ENCODE measurements at regions not wholly inside any gene's neighbourhood (a gene's known extent, or its start where the extent isn't known, plus 50 kb on each side); places are given as distances from the start of the nearest gene placed in this dataset.
A peak's percentile ranks its signal among the peaks of the same experiment; 100 is the strongest.

- DNase-seq (ENCODE audit: low read depth) = peak; percentile 3
- TF ChIP-seq, protein P1, sequence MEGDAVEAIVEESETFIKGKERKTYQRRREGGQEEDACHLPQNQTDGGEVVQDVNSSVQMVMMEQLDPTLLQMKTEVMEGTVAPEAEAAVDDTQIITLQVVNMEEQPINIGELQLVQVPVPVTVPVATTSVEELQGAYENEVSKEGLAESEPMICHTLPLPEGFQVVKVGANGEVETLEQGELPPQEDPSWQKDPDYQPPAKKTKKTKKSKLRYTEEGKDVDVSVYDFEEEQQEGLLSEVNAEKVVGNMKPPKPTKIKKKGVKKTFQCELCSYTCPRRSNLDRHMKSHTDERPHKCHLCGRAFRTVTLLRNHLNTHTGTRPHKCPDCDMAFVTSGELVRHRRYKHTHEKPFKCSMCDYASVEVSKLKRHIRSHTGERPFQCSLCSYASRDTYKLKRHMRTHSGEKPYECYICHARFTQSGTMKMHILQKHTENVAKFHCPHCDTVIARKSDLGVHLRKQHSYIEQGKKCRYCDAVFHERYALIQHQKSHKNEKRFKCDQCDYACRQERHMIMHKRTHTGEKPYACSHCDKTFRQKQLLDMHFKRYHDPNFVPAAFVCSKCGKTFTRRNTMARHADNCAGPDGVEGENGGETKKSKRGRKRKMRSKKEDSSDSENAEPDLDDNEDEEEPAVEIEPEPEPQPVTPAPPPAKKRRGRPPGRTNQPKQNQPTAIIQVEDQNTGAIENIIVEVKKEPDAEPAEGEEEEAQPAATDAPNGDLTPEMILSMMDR (IDR thresholded peaks at IDR 0.05; ENCODE audit: low read length, missing control alignments) = no peak
- H3K4me3 ChIP-seq (replicated peaks; ENCODE audit: low read depth, low read length) = no peak overlapping the region
Observed at GRCh38 chr7:13181216-13181615, 493.8 kb downstream of the ARL4A start.

- DNase-seq (ENCODE audit: low read depth) = no peak
Observed at GRCh38 chr7:13185139-13185538, 497.7 kb downstream of the ARL4A start.

DNA sequence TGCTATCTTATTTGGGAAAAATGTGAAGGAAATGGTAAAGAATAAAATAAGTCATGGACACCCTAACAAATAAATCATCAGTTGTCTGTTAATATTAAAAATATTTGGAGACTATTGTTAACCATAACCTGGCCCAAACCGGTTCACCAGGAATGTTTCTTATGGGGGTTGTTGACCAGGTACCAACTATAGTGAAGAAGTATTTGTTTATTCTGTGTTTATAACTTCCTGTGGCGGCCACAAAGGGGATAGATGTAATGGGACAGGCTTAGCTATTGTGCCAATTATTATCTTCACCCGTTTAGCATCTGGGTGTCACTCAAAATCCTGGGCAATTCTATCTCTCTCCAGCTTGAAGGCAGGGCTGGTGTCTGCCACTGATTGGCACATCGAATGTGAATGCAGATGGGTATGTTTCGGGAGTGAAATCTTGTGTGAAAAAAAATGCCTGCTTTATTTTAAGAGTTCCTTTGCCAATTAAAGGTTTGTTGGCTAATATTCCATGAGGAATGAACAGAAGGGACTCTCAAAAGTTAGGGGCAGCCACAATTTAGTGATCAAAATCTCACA lies 500.9 kb downstream of the ARL4A start:
- TF ChIP-seq, protein P1 (IDR thresholded peaks at IDR 0.05; ENCODE audit: low read length, missing control alignments) = no peak
- no peak overlapping the region for H3K4me3 ChIP-seq (replicated peaks; ENCODE audit: low read depth, low read length)
- DNase-seq (ENCODE audit: low read depth) = no peak

More at GRCh38 chr7:13185139-13185538, 497.7 kb downstream of the ARL4A start:
- TF ChIP-seq, protein P1 (IDR thresholded peaks at IDR 0.05; ENCODE audit: low read length, missing control alignments) = no peak
- H3K4me3 ChIP-seq (replicated peaks; ENCODE audit: low read depth, low read length) = no peak overlapping the region

- no peak overlapping the region for H3K4me3 ChIP-seq (replicated peaks; ENCODE audit: low read depth, low read length)
- DNase-seq (ENCODE audit: low read depth) = no peak
- TF ChIP-seq, protein P1 (IDR thresholded peaks at IDR 0.05; ENCODE audit: low read length, missing control alignments) = no peak
Observed at GRCh38 chr7:13188922-13189321, 501.5 kb downstream of the ARL4A start.

DNA sequence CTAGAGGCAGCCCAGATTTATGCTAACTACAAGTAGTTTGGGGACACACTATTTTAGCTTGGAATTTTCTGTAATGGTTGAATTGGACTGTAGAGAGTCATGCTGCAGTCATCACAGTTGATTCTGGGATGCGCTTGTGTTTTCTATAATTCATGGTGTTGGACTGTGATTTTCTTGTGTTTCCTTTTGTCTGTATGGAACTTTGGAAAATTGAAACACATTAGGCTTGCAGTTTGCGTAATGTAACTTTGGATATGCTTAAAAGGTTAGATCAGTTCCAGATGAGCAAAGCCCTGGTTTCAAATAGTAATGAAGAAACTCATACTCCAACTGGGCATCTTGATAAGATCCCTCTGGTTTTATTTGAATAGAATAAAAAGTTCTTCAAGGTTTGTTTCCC lies 502.2 kb downstream of the ARL4A start:
- no peak overlapping the region for H3K4me3 ChIP-seq (replicated peaks; ENCODE audit: low read depth, low read length)
- DNase-seq (ENCODE audit: low read depth) = no peak
- TF ChIP-seq, protein P1 (IDR thresholded peaks at IDR 0.05; ENCODE audit: low read length, missing control alignments) = no peak

DNA sequence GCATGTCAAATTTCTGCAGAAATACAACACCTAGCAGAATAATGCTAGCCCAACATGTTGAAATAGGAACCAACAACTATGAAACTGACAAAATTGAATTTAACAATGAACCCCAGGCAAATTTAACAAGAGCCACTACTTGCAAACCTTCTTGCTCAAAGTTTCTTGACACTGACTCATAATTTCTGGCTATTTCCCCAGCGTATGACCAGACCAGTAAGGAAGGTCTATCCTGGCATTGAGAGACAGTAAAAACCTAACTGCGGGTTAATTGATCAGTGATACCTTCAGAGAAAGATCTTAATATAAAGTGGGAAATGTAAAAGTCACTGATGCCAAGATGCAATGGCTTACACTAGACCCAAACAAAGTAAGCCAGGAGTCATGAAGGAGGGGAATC lies 510.1 kb downstream of the ARL4A start:
- no peak overlapping the region for H3K4me3 ChIP-seq (replicated peaks; ENCODE audit: low read depth, low read length)
- DNase-seq (ENCODE audit: low read depth) = peak; percentile 28
- TF ChIP-seq, protein P1 (IDR thresholded peaks at IDR 0.05; ENCODE audit: low read length, missing control alignments) = no peak

DNA sequence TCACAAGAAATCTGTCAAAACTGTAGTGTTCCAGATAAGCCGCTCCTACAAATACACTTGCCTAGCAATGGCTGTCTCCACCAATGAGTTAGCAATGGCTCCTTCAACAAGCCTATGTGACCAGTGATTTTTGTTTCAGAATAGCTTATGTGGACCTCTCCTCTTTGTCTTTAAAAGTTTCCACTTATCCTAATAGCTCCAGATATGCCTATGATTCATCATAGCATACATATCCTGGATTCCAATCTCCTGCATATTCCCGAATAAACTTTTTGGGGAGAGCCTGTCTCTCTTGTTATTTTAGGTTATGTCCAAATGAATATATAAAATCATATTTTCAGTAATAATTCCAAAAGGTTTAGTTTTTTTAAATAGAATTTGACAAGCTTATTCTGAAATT lies 510.6 kb downstream of the ARL4A start:
- no peak overlapping the region for H3K4me3 ChIP-seq (replicated peaks; ENCODE audit: low read depth, low read length)
- no peak for DNase-seq (ENCODE audit: low read depth)
- TF ChIP-seq, protein P1 (IDR thresholded peaks at IDR 0.05; ENCODE audit: low read length, missing control alignments) = no peak
